GM08714 (cell line): ENCODE measurements at regions not wholly inside any gene's neighbourhood (a gene's known extent, or its start where the extent isn't known, plus 50 kb on each side); places are given as distances from the start of the nearest gene placed in this dataset.

Source experiments
- H3K4me3 ChIP-seq: fragments of 200-500 bp; sonication (Bioruptor generic); 2 replicates; pipeline ENCODE4 v1.5.1; 2014; ENCODE audit warnings: mild to moderate bottlenecking, low read length, inconsistent platforms
- ZNF274 ChIP-seq: IDR thresholded peaks from 2 replicates; pipeline ENCODE4 v1.6.1; 2012; ENCODE audit warnings: mild to moderate bottlenecking, low read depth, low read length

- TF ChIP-seq ZNF274 = no peak
- no peak overlapping the region for H3K4me3 ChIP-seq
Measured at GRCh38 chr22:48051796-48052620, 1289.6 kb downstream of the TBC1D22A start.

DNA sequence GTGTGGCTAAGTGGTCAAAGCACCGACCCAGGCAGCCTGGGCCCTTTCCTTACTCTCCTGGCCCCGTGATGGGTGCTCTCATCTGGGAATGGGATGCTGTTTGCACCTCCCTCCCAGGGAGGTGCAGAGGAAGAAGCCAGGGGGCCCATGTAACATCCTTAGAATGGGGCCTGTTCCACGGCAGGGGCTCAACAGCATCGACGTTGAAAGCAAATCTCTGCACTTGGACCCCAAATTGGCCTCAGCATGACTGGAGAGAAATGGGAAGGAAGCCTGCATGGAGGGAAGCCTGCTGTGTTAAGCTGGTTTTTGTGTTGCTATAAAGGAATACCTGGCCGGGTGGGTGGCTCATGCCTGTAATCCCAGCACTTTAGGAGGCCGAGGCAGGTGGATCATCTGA is 1288.4 kb downstream of the TBC1D22A start:
- H3K4me3 ChIP-seq = no peak overlapping the region
- no peak for TF ChIP-seq ZNF274

- no peak overlapping the region for H3K4me3 ChIP-seq
- no peak for TF ChIP-seq ZNF274
Measured at GRCh38 chr22:48049116-48049515, 1286.7 kb downstream of the TBC1D22A start.

- H3K4me3 ChIP-seq = no peak overlapping the region
- TF ChIP-seq ZNF274 = no peak
Measured at GRCh38 chr22:48047722-48048500, 1285.5 kb downstream of the TBC1D22A start.

GRCh38 chr22:48045369-48045768 is 1282.9 kb downstream of the TBC1D22A start:
- no peak for TF ChIP-seq ZNF274

DNA sequence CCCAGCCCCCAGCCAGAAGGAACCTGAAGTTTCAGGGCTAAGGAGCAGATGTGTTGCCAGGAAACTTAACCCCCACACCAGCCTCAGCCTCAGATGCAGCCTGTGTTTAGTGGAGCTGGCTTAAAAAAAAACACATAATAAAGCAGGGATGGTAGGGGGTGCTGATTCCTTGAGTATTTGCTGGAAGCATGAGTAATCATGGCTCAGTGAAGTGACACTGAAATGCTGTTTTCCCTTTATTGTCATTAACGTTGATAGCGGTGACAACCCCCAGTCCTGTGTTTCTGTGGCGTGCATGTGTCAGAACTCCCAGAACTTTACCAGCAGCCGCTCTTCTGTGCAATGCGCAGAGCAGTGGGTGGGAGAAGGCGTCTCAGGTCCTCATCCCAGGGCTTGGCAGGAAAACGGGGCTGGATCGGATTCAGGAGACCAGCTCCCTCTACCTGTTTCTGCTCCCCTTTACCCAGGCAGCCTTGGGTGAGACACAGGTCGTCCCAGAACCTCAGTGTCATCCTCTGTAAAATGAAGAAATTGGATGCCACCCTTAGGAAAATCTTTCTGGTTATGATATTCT is 1282.1 kb downstream of the TBC1D22A start:
- TF ChIP-seq ZNF274 = no peak
- no peak overlapping the region for H3K4me3 ChIP-seq

More at GRCh38 chr22:48045369-48045768, 1282.9 kb downstream of the TBC1D22A start:
- no peak overlapping the region for H3K4me3 ChIP-seq

GRCh38 chr22:48043581-48043980 is 1281.1 kb downstream of the TBC1D22A start:
- no peak for TF ChIP-seq ZNF274
- no peak overlapping the region for H3K4me3 ChIP-seq

GRCh38 chr22:48042621-48043395 is 1280.4 kb downstream of the TBC1D22A start:
- no peak overlapping the region for H3K4me3 ChIP-seq
- TF ChIP-seq ZNF274 = no peak

DNA sequence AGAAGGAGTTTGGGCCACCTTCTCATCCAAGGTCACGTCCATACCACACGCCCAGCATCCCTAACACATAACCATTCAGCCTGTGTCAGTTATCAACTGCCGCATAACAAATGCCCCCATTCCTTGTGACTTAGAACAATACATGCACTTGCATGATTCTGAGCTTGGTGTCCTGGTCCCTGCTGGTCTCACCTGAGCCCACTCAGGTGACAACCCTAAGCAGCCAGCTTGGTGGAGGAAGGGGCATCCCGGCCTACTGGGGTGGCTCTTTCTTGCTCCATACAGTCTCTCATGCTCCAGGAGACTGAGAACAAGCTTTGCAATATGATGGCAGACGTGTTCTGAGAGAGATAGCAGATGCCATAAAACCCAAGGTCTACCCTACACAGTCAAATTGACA is 1276.9 kb downstream of the TBC1D22A start:
- H3K4me3 ChIP-seq = no peak overlapping the region
- no peak for TF ChIP-seq ZNF274

GRCh38 chr22:48037618-48038017 is 1275.2 kb downstream of the TBC1D22A start:
- H3K4me3 ChIP-seq = no peak overlapping the region
- TF ChIP-seq ZNF274 = no peak

DNA sequence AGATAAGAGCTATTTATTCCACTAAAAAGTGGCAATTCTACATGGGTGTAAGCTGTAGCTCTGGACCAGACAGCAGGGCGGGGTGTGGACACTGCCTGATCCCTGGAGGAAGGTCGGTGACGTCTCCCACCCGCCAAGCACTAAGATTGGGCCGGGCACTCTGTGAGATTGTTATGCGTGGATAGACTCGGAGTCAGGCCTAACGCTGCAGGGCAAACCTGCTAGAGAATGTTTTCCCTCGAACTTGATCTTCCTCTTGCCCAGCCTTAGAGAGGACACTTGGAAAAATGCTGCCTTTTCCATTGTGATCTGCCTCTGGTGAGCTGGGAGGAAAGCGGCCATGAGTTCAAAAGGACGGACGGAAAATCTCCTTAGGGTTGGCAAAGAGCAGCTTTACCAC is 1273.4 kb downstream of the TBC1D22A start:
- TF ChIP-seq ZNF274 = no peak
- no peak overlapping the region for H3K4me3 ChIP-seq

DNA sequence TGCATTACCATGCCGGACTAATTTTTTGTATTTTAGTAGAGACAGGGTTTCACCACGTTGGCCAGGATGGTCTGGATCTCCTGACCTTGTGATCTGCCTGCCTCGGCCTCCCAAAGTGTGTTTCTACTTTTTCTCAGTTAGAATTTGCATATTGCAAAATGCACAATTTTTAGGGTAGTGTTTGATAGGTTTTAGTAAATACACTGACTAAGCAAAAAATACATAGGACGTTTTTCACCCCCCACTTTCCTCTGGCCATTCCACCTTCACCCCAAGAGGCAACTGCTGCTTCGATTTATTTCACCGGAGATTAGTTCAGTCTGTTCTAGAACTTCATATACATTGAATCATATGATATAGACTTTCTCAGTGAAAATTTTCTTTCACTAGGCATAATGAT is 1269.1 kb downstream of the TBC1D22A start:
- no peak overlapping the region for H3K4me3 ChIP-seq
- TF ChIP-seq ZNF274 = no peak

GRCh38 chr22:48025096-48025495 is 1262.6 kb downstream of the TBC1D22A start:
- no peak for TF ChIP-seq ZNF274
- no peak overlapping the region for H3K4me3 ChIP-seq

GRCh38 chr22:48021991-48022401 is 1259.5 kb downstream of the TBC1D22A start:
- no peak for TF ChIP-seq ZNF274
- H3K4me3 ChIP-seq = no peak overlapping the region
